ENCODE measurements at regions not wholly inside any gene's neighbourhood (a gene's known extent, or its start where the extent isn't known, plus 50 kb on each side); places are given as distances from the start of the nearest gene placed in this dataset.

DNA sequence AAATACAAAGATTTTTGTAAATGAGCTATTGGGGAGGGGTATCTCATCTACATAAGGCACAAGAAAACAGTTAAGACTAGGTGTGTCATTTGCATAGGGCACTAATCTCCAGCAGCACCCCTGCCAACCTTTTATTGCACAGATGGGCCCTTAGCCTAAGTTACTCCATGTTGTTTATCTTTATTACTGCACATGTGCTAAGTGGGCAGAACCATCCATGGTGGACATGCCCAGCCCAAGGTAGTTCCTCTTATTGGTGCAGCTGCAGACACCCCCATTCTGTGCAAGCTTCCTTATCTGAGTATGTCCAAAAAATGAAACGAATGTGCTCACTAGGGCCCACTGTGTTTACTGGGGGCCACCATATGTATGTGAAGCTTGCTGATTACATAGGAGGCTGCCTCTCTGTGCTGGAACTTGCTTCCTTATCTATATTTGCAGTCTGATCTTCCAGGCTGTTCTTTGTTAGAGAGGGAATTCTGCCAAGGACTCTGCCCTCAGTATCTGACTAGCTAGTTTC lies 77.3 kb upstream of the NEK7 start (continued):
- TF ChIP-seq SP2 (IDR thresholded peaks at IDR 0.05; ENCODE audit: extremely low read depth, low read depth, low read length, poor library complexity, severe bottlenecking) (no peak), ZNF212 (CRISPR knock-in tag; IDR thresholded peaks at IDR 0.05) (peak; percentile 93), ZNF253 (CRISPR knock-in tag; conservative IDR thresholded peaks at IDR 0.05) (0 out of 2 replicates have a peak, but pooled peaks have one; percentile 55), MTA3 (IDR thresholded peaks at IDR 0.05; ENCODE audit: borderline replicate concordance) (no peak), MYC (IDR thresholded peaks at IDR 0.05; ENCODE audit: low read depth, low read length) (no peak), MYC (CRISPR knock-in tag; IDR thresholded peaks at IDR 0.05; ENCODE audit: borderline replicate concordance, low read depth) (no peak), NR2F6 (CRISPR knock-in tag; IDR thresholded peaks at IDR 0.05) (peak; percentile 78; the same call in 1 of the 2 replicates), FOXM1 (IDR thresholded peaks at IDR 0.05; ENCODE audit: low read depth) (peak; percentile 58), FOXM1 (CRISPR knock-in tag; IDR thresholded peaks at IDR 0.05; ENCODE audit: low read depth) (no peak), RAD51 (IDR thresholded peaks at IDR 0.05; ENCODE audit: borderline replicate concordance, low read depth) (no peak), CBX8 (IDR thresholded peaks at IDR 0.05; ENCODE audit: borderline replicate concordance, extremely low read depth, low read depth, low read length, poor library complexity, severe bottlenecking) (no peak), EWSR1 (IDR thresholded peaks at IDR 0.05; ENCODE audit: borderline replicate concordance, low read depth, partially characterized antibody) (no peak), RBM17 (IDR thresholded peaks at IDR 0.05; ENCODE audit: borderline replicate concordance, low read depth, low read length) (no peak), SETDB1 (IDR thresholded peaks at IDR 0.05; ENCODE audit: low read length) (no peak), NBN (IDR thresholded peaks at IDR 0.05; ENCODE audit: low read depth) (no peak)
- TF ChIP-seq, protein P1, sequence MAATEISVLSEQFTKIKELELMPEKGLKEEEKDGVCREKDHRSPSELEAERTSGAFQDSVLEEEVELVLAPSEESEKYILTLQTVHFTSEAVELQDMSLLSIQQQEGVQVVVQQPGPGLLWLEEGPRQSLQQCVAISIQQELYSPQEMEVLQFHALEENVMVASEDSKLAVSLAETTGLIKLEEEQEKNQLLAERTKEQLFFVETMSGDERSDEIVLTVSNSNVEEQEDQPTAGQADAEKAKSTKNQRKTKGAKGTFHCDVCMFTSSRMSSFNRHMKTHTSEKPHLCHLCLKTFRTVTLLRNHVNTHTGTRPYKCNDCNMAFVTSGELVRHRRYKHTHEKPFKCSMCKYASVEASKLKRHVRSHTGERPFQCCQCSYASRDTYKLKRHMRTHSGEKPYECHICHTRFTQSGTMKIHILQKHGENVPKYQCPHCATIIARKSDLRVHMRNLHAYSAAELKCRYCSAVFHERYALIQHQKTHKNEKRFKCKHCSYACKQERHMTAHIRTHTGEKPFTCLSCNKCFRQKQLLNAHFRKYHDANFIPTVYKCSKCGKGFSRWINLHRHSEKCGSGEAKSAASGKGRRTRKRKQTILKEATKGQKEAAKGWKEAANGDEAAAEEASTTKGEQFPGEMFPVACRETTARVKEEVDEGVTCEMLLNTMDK (IDR thresholded peaks at IDR 0.05; ENCODE audit: borderline replicate concordance, insufficient read depth, low read depth, low read length, poor library complexity, severe bottlenecking): no peak
- TF ChIP-seq, protein P2, sequence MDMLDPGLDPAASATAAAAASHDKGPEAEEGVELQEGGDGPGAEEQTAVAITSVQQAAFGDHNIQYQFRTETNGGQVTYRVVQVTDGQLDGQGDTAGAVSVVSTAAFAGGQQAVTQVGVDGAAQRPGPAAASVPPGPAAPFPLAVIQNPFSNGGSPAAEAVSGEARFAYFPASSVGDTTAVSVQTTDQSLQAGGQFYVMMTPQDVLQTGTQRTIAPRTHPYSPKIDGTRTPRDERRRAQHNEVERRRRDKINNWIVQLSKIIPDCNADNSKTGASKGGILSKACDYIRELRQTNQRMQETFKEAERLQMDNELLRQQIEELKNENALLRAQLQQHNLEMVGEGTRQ (CRISPR knock-in tag; IDR thresholded peaks at IDR 0.05): no peak
- TF ChIP-seq, protein P3, sequence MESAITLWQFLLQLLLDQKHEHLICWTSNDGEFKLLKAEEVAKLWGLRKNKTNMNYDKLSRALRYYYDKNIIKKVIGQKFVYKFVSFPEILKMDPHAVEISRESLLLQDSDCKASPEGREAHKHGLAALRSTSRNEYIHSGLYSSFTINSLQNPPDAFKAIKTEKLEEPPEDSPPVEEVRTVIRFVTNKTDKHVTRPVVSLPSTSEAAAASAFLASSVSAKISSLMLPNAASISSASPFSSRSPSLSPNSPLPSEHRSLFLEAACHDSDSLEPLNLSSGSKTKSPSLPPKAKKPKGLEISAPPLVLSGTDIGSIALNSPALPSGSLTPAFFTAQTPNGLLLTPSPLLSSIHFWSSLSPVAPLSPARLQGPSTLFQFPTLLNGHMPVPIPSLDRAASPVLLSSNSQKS (CRISPR knock-in tag; IDR thresholded peaks at IDR 0.05): peak; percentile 83; the same call in 1 of the 2 replicates
- TF ChIP-seq, protein P4, sequence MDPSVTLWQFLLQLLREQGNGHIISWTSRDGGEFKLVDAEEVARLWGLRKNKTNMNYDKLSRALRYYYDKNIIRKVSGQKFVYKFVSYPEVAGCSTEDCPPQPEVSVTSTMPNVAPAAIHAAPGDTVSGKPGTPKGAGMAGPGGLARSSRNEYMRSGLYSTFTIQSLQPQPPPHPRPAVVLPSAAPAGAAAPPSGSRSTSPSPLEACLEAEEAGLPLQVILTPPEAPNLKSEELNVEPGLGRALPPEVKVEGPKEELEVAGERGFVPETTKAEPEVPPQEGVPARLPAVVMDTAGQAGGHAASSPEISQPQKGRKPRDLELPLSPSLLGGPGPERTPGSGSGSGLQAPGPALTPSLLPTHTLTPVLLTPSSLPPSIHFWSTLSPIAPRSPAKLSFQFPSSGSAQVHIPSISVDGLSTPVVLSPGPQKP (CRISPR knock-in tag; IDR thresholded peaks at IDR 0.05): no peak
- TF ChIP-seq, protein P5, sequence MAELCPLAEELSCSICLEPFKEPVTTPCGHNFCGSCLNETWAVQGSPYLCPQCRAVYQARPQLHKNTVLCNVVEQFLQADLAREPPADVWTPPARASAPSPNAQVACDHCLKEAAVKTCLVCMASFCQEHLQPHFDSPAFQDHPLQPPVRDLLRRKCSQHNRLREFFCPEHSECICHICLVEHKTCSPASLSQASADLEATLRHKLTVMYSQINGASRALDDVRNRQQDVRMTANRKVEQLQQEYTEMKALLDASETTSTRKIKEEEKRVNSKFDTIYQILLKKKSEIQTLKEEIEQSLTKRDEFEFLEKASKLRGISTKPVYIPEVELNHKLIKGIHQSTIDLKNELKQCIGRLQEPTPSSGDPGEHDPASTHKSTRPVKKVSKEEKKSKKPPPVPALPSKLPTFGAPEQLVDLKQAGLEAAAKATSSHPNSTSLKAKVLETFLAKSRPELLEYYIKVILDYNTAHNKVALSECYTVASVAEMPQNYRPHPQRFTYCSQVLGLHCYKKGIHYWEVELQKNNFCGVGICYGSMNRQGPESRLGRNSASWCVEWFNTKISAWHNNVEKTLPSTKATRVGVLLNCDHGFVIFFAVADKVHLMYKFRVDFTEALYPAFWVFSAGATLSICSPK (IDR thresholded peaks at IDR 0.05; ENCODE audit: borderline replicate concordance): no peak
- TF ChIP-seq, protein P6, sequence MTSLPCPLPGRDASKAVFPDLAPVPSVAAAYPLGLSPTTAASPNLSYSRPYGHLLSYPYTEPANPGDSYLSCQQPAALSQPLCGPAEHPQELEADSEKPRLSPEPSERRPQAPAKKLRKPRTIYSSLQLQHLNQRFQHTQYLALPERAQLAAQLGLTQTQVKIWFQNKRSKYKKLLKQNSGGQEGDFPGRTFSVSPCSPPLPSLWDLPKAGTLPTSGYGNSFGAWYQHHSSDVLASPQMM (CRISPR knock-in tag; IDR thresholded peaks at IDR 0.05): no peak

All from K562 (cell line).